Stimulated activated CD8-positive, alpha-beta memory T cell treated with anti-CD3 and anti-CD28 coated beads, Interleukin-4, amount 100 ng/mL, for 1 hour (primary cell): ENCODE measurements at regions not wholly inside any gene's neighbourhood (a gene's known extent, or its start where the extent isn't known, plus 50 kb on each side); places are given as distances from the start of the nearest gene placed in this dataset.
"Not testable (repeated sequence)": the region's sequence is repeated elsewhere in the genome, so short reads cannot be mapped to it uniquely, and the experiment has no call there.

Experiments
- DNase-seq, 2 donors: peaks; one replicate each; pipeline ENCODE4 v3.0.0-alpha.2; 2020; ENCODE audit warnings: low read depth in 2 of 2, low spot score in 1 of 2

- DNase-seq = no peak
These were observed 104.7 kb upstream of the TRIM2 start for GRCh38 chr4:153099391-153100140.

- DNase-seq = not testable (repeated sequence)
These were observed 97.5 kb upstream of the TRIM2 start for GRCh38 chr4:153106736-153107135.

- DNase-seq = no peak
These were observed 97.0 kb upstream of the TRIM2 start for GRCh38 chr4:153107246-153107645.

- DNase-seq = no peak
These were observed 94.9 kb upstream of the TRIM2 start for GRCh38 chr4:153109296-153109849.

- DNase-seq = no peak
These were observed 93.5 kb upstream of the TRIM2 start for GRCh38 chr4:153110739-153111138.

GRCh38 chr4:153111426-153112040, 92.7 kb upstream of the TRIM2 start:
- DNase-seq = no peak

GRCh38 chr4:153112041-153112441, 92.2 kb upstream of the TRIM2 start:
- no peak for DNase-seq

GRCh38 chr4:153113061-153113837, 91.0 kb upstream of the TRIM2 start:
- DNase-seq = no peak

- DNase-seq = no peak
These were observed 90.5 kb upstream of the TRIM2 start for GRCh38 chr4:153113838-153114105.

- peak in 1 of 2 donors; percentile 25 for DNase-seq
These were observed 89.4 kb upstream of the TRIM2 start for GRCh38 chr4:153114771-153115321.

- DNase-seq = peak; percentile 42 to 51
These were observed 88.6 kb upstream of the TRIM2 start for GRCh38 chr4:153115322-153116290.

- DNase-seq = no peak
These were observed 88.0 kb upstream of the TRIM2 start for GRCh38 chr4:153116291-153116680.

GRCh38 chr4:153116801-153117200, 87.4 kb upstream of the TRIM2 start:
- DNase-seq = no peak

- no peak for DNase-seq
These were observed 86.7 kb upstream of the TRIM2 start for GRCh38 chr4:153117554-153117953.

- no peak for DNase-seq
These were observed 84.6 kb upstream of the TRIM2 start for GRCh38 chr4:153119626-153120025.

GRCh38 chr4:153120235-153120634, 84.0 kb upstream of the TRIM2 start:
- no peak for DNase-seq

GRCh38 chr4:153122855-153123254, 81.4 kb upstream of the TRIM2 start:
- no peak for DNase-seq

GRCh38 chr4:153126137-153126536, 78.1 kb upstream of the TRIM2 start:
- DNase-seq = no peak

- peak; percentile 75 to 78 for DNase-seq
These were observed 76.3 kb upstream of the TRIM2 start for GRCh38 chr4:153127760-153128494.

GRCh38 chr4:153131596-153131995, 72.6 kb upstream of the TRIM2 start:
- no peak for DNase-seq
